ENCODE measurements at regions not wholly inside any gene's neighbourhood (a gene's known extent, or its start where the extent isn't known, plus 50 kb on each side); places are given as distances from the start of the nearest gene placed in this dataset.
"Not testable (repeated sequence)": the region's sequence is repeated elsewhere in the genome, so short reads cannot be mapped to it uniquely, and the experiment has no call there.

- no peak for DNase-seq
These were observed 2030.7 kb upstream of the PCDH20 start for GRCh38 chr13:63446329-63446728.

- not testable (repeated sequence) for DNase-seq
These were observed 2028.6 kb upstream of the PCDH20 start for GRCh38 chr13:63444225-63444624.

GRCh38 chr13:63438951-63439350 is 2023.3 kb upstream of the PCDH20 start:
- no peak for DNase-seq

GRCh38 chr13:63436325-63436668 is 2020.6 kb upstream of the PCDH20 start:
- DNase-seq = no peak

GRCh38 chr13:63435667-63436324 is 2020.1 kb upstream of the PCDH20 start:
- peak; percentile 60 for DNase-seq

GRCh38 chr13:63433546-63434150 is 2018.0 kb upstream of the PCDH20 start:
- no peak for DNase-seq

GRCh38 chr13:63427170-63427569 is 2011.5 kb upstream of the PCDH20 start:
- no peak for DNase-seq

- DNase-seq = no peak
These were observed 2009.5 kb upstream of the PCDH20 start for GRCh38 chr13:63425131-63425530.

GRCh38 chr13:63421123-63421522 is 2005.5 kb upstream of the PCDH20 start:
- no peak for DNase-seq

- DNase-seq = no peak
These were observed 2005.0 kb upstream of the PCDH20 start for GRCh38 chr13:63420685-63421084.

GRCh38 chr13:63414247-63414646 is 1998.6 kb upstream of the PCDH20 start:
- DNase-seq = no peak

GRCh38 chr13:63409791-63410351 is 1994.2 kb upstream of the PCDH20 start:
- DNase-seq = no peak

GRCh38 chr13:63408331-63409189 is 1992.9 kb upstream of the PCDH20 start:
- no peak for DNase-seq

GRCh38 chr13:63403733-63404132 is 1988.1 kb upstream of the PCDH20 start:
- DNase-seq = no peak

- no peak for DNase-seq
These were observed 1981.1 kb upstream of the PCDH20 start for GRCh38 chr13:63396746-63397145.

- DNase-seq = no peak
These were observed 1977.5 kb upstream of the PCDH20 start for GRCh38 chr13:63393112-63393511.

- DNase-seq = no peak
These were observed 1974.1 kb upstream of the PCDH20 start for GRCh38 chr13:63389756-63390155.

- no peak for DNase-seq
These were observed 1965.6 kb upstream of the PCDH20 start for GRCh38 chr13:63381078-63381859.

- no peak for DNase-seq
These were observed 1962.3 kb upstream of the PCDH20 start for GRCh38 chr13:63377986-63378385.

GRCh38 chr13:63370101-63370500 is 1954.5 kb upstream of the PCDH20 start:
- DNase-seq = no peak

GRCh38 chr13:63367522-63368198 is 1952.0 kb upstream of the PCDH20 start:
- no peak for DNase-seq

- no peak for DNase-seq
These were observed 1948.5 kb upstream of the PCDH20 start for GRCh38 chr13:63364159-63364558.
